Right ventricle myocardium inferior (tissue), 1 donor: ENCODE measurements at regions not wholly inside any gene's neighbourhood (a gene's known extent, or its start where the extent isn't known, plus 50 kb on each side); places are given as distances from the start of the nearest gene placed in this dataset.

ENCODE experiments used
- ATAC-seq: fragments of 200-7000 bp; cut with Tn5 transposase; one replicate; pipeline ENCODE4 v1.9.1; 2020; ENCODE audit warnings: mild to moderate bottlenecking, moderate library complexity
- DNase-seq: peaks from one replicate; pipeline ENCODE4 v3.0.0; 2021; ENCODE audit errors: missing footprints
- intact Hi-C: fragments of 100-400 bp; cut with DNase I; formaldehyde crosslinking; loops from one replicate; pipeline ENCODE4 v1.11.0; 2022
- donor health status: DM: no; HTN: yes; CAD: no; lungs with severe emphysema.

GRCh38 chr13:91162589-91162988 lies 184.9 kb upstream of the MIR17HG start:
- ATAC-seq, result no peak

GRCh38 chr13:91165758-91166157 lies 181.7 kb upstream of the MIR17HG start:
- intact Hi-C loops, result no loop called here
- DNase-seq (no peak), ATAC-seq (no peak)

More at GRCh38 chr13:91162589-91162988, 184.9 kb upstream of the MIR17HG start:
- intact Hi-C loops, result no loop called here
- no peak for DNase-seq

GRCh38 chr13:91166714-91167511 lies 180.6 kb upstream of the MIR17HG start:
- ATAC-seq (no peak), DNase-seq (no peak)
- intact Hi-C loops, result no loop called here

- ATAC-seq (no peak), DNase-seq (no peak)
- intact Hi-C loops, result no loop called here
These were observed 179.6 kb upstream of the MIR17HG start for GRCh38 chr13:91167706-91168385.

- ATAC-seq (no peak), DNase-seq (no peak)
- intact Hi-C loops, result no loop called here
These were observed 179.1 kb upstream of the MIR17HG start for GRCh38 chr13:91168386-91168711.

- ATAC-seq, result no peak
These were observed 178.0 kb upstream of the MIR17HG start for GRCh38 chr13:91169321-91170050.

GRCh38 chr13:91172160-91172559 lies 175.3 kb upstream of the MIR17HG start:
- DNase-seq (no peak), ATAC-seq (no peak)
- intact Hi-C loops, result no loop called here

More at GRCh38 chr13:91169321-91170050, 178.0 kb upstream of the MIR17HG start:
- intact Hi-C loops, result no loop called here
- DNase-seq, result no peak

- no peak for DNase-seq
- intact Hi-C loops, result no loop called here
- ATAC-seq, result no peak
These were observed 172.5 kb upstream of the MIR17HG start for GRCh38 chr13:91174886-91175501.

- intact Hi-C loops, result no loop called here
- no peak for DNase-seq
- ATAC-seq, result no peak
These were observed 169.4 kb upstream of the MIR17HG start for GRCh38 chr13:91178099-91178498.

- no peak for ATAC-seq
- no peak for DNase-seq
- intact Hi-C loops, result no loop called here
These were observed 165.6 kb upstream of the MIR17HG start for GRCh38 chr13:91181892-91182291.

GRCh38 chr13:91184244-91184926 lies 163.1 kb upstream of the MIR17HG start:
- no peak for ATAC-seq
- no peak for DNase-seq
- intact Hi-C loops, result loop anchor here (2.0 kb wide), 1 partner anchor 50 kb away; no protein-coding TSS in a partner anchor

- intact Hi-C loops, result loop anchor here (2.0 kb wide), 1 partner anchor 51 kb away; no protein-coding TSS in a partner anchor
- ATAC-seq (no peak), DNase-seq (no peak)
These were observed 162.1 kb upstream of the MIR17HG start for GRCh38 chr13:91185294-91185863.

GRCh38 chr13:91187522-91187921 lies 160.0 kb upstream of the MIR17HG start:
- ATAC-seq, result no peak
- DNase-seq, result no peak
- intact Hi-C loops, result no loop called here

- no peak for DNase-seq
- no peak for ATAC-seq
- intact Hi-C loops, result no loop called here
These were observed 158.0 kb upstream of the MIR17HG start for GRCh38 chr13:91189506-91189905.

GRCh38 chr13:91193358-91193757 lies 154.1 kb upstream of the MIR17HG start:
- DNase-seq (no peak), ATAC-seq (no peak)
- intact Hi-C loops, result no loop called here

GRCh38 chr13:91195789-91196188 lies 151.7 kb upstream of the MIR17HG start:
- intact Hi-C loops, result no loop called here
- no peak for DNase-seq
- ATAC-seq, result no peak

GRCh38 chr13:91196958-91197357 lies 150.5 kb upstream of the MIR17HG start:
- intact Hi-C loops, result no loop called here

GRCh38 chr13:91199866-91200265 lies 147.6 kb upstream of the MIR17HG start:
- no peak for ATAC-seq
- DNase-seq, result no peak
- intact Hi-C loops, result no loop called here

More at GRCh38 chr13:91196958-91197357, 150.5 kb upstream of the MIR17HG start:
- ATAC-seq (no peak), DNase-seq (no peak)
